ENCODE measurements at regions not wholly inside any gene's neighbourhood (a gene's known extent, or its start where the extent isn't known, plus 50 kb on each side); places are given as distances from the start of the nearest gene placed in this dataset.

DNA sequence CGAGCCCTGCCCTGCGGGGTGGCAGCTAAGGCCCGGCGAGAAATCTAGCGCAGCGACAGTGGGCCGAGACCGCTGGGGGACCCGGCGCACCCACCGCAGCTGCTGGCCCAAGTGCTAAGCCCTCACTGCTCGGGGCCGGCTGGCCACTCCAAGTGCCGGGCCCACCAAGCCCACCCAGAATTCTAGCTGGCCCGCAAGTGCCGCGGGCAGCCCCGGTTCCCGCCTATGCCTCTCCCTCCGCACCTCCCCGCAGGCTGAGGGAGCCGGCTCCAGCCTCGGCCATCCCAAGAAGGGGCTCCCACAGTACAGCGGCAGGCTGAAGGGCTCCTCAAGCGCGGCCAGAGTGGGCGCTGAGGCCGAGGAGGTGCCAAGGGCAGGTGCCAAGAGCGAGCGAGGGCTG is 55.2 kb upstream of the RND3 start:
- TF ChIP-seq FOXM1 (IDR thresholded peaks at IDR 0.05; ENCODE audit: borderline replicate concordance, low read depth) (no peak), EGR1 (IDR thresholded peaks at IDR 0.05) (no peak), NFIC (IDR thresholded peaks at IDR 0.05) (no peak), TEAD4 (IDR thresholded peaks at IDR 0.05) (no peak), TCF12 (IDR thresholded peaks at IDR 0.05; ENCODE audit: low read depth) (no peak), TAF1 (IDR thresholded peaks at IDR 0.05; ENCODE audit: low read depth) (no peak), EP300 (IDR thresholded peaks at IDR 0.05; ENCODE audit: borderline replicate concordance) (no peak), CREB1 (IDR thresholded peaks at IDR 0.05; ENCODE audit: low read depth) (no peak), ZBTB7A (IDR thresholded peaks at IDR 0.05; ENCODE audit: low read depth) (no peak), RAD21 (IDR thresholded peaks at IDR 0.05; ENCODE audit: low read depth) (no peak), YY1 (IDR thresholded peaks at IDR 0.05; ENCODE audit: low read depth) (no peak)
- TF ChIP-seq, protein P1, sequence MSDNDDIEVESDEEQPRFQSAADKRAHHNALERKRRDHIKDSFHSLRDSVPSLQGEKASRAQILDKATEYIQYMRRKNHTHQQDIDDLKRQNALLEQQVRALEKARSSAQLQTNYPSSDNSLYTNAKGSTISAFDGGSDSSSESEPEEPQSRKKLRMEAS (IDR thresholded peaks at IDR 0.05): no peak
- TF ChIP-seq, protein P2, sequence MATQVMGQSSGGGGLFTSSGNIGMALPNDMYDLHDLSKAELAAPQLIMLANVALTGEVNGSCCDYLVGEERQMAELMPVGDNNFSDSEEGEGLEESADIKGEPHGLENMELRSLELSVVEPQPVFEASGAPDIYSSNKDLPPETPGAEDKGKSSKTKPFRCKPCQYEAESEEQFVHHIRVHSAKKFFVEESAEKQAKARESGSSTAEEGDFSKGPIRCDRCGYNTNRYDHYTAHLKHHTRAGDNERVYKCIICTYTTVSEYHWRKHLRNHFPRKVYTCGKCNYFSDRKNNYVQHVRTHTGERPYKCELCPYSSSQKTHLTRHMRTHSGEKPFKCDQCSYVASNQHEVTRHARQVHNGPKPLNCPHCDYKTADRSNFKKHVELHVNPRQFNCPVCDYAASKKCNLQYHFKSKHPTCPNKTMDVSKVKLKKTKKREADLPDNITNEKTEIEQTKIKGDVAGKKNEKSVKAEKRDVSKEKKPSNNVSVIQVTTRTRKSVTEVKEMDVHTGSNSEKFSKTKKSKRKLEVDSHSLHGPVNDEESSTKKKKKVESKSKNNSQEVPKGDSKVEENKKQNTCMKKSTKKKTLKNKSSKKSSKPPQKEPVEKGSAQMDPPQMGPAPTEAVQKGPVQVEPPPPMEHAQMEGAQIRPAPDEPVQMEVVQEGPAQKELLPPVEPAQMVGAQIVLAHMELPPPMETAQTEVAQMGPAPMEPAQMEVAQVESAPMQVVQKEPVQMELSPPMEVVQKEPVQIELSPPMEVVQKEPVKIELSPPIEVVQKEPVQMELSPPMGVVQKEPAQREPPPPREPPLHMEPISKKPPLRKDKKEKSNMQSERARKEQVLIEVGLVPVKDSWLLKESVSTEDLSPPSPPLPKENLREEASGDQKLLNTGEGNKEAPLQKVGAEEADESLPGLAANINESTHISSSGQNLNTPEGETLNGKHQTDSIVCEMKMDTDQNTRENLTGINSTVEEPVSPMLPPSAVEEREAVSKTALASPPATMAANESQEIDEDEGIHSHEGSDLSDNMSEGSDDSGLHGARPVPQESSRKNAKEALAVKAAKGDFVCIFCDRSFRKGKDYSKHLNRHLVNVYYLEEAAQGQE (IDR thresholded peaks at IDR 0.05; ENCODE audit: low read depth): no peak
- TF ChIP-seq, protein P3, sequence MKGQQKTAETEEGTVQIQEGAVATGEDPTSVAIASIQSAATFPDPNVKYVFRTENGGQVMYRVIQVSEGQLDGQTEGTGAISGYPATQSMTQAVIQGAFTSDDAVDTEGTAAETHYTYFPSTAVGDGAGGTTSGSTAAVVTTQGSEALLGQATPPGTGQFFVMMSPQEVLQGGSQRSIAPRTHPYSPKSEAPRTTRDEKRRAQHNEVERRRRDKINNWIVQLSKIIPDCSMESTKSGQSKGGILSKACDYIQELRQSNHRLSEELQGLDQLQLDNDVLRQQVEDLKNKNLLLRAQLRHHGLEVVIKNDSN (IDR thresholded peaks at IDR 0.05): no peak
